Trophoblast cell (in vitro differentiated cells and primary cell): ENCODE measurements at regions not wholly inside any gene's neighbourhood (a gene's known extent, or its start where the extent isn't known, plus 50 kb on each side); places are given as distances from the start of the nearest gene placed in this dataset.

Experiments used
- DNase-seq, 2 donors: peaks; one replicate each; pipeline ENCODE4 v3.0.0-alpha.2; 2016
- H2AFZ ChIP-seq: 2 replicates; pipeline ENCODE4 v1.6.1; 2013; ENCODE audit warnings: low read length, moderate library complexity, mild to moderate bottlenecking; ENCODE audit not compliant: insufficient read depth, poor library complexity
- H2AK5ac ChIP-seq: 2 replicates; pipeline ENCODE4 v1.6.1; 2013; ENCODE audit warnings: mild to moderate bottlenecking, low read length
- H2BK120ac ChIP-seq: 2 replicates; pipeline ENCODE4 v1.6.1; 2013; ENCODE audit warnings: low read length, mild to moderate bottlenecking, moderate library complexity; ENCODE audit not compliant: insufficient read depth, poor library complexity
- H2BK12ac ChIP-seq: 2 replicates; pipeline ENCODE4 v1.6.1; 2013; ENCODE audit warnings: mild to moderate bottlenecking, low read length, moderate library complexity
- H2BK5ac ChIP-seq: 2 replicates; pipeline ENCODE4 v1.6.1; 2013; ENCODE audit warnings: low read length, low read depth, moderate library complexity, mild to moderate bottlenecking; ENCODE audit not compliant: poor library complexity
- H3K14ac ChIP-seq: 2 replicates; pipeline ENCODE4 v1.6.1; 2013; ENCODE audit warnings: mild to moderate bottlenecking, low read length
- H3K18ac ChIP-seq: 2 replicates; pipeline ENCODE4 v1.6.1; 2013; ENCODE audit warnings: mild to moderate bottlenecking, low read length
- H3K23ac ChIP-seq: 2 replicates; pipeline ENCODE4 v1.6.1; 2013; ENCODE audit warnings: low read length
- H3K27ac ChIP-seq: 2 replicates; pipeline ENCODE4 v1.5.1; 2013; ENCODE audit warnings: low read depth, mild to moderate bottlenecking, inconsistent platforms, low read length, moderate library complexity
- H3K27me3 ChIP-seq: 2 replicates; pipeline ENCODE4 v1.6.1; 2013; ENCODE audit warnings: inconsistent platforms, mild to moderate bottlenecking, low read length, moderate library complexity; ENCODE audit not compliant: insufficient read depth
- H3K36me3 ChIP-seq, 2 experiments: 1 replicate in 1 of 2; 2 replicates in 1 of 2; pipeline ENCODE4 v1.6.1; 2013; ENCODE audit warnings: low read length in 2 of 2, mild to moderate bottlenecking in 2 of 2, moderate library complexity in 1 of 2; ENCODE audit not compliant: insufficient read depth in 2 of 2, control insufficient read depth in 1 of 2
- H3K4ac ChIP-seq: 2 replicates; pipeline ENCODE4 v1.6.1; 2013; ENCODE audit warnings: low read depth, mild to moderate bottlenecking, low read length, moderate library complexity
- H3K4me1 ChIP-seq, 2 experiments: 1 replicate in 1 of 2; 2 replicates in 1 of 2; pipeline ENCODE4 v1.6.1; 2013; ENCODE audit warnings: low read length in 2 of 2, mild to moderate bottlenecking in 2 of 2, moderate library complexity in 1 of 2; ENCODE audit not compliant: insufficient read depth in 2 of 2, control insufficient read depth in 1 of 2
- H3K4me2 ChIP-seq: 2 replicates; pipeline ENCODE4 v1.6.1; 2013; ENCODE audit warnings: inconsistent platforms, mild to moderate bottlenecking, low read length, moderate library complexity
- H3K4me3 ChIP-seq: 2 replicates; pipeline ENCODE4 v1.5.1; 2013; ENCODE audit warnings: mild to moderate bottlenecking, low read depth, low read length, inconsistent platforms
- H3K79me1 ChIP-seq: one replicate; pipeline ENCODE4 v1.6.1; 2013; ENCODE audit warnings: low read length
- H3K79me2 ChIP-seq: 2 replicates; pipeline ENCODE4 v1.6.1; 2013; ENCODE audit warnings: low read length, mild to moderate bottlenecking; ENCODE audit not compliant: control insufficient read depth, insufficient read depth, poor library complexity
- H3K9ac ChIP-seq: 2 replicates; pipeline ENCODE4 v1.6.1; 2013; ENCODE audit warnings: mild to moderate bottlenecking, low read length
- H3K9me3 ChIP-seq: 2 replicates; pipeline ENCODE4 v1.6.1; 2013; ENCODE audit warnings: low read depth, mild to moderate bottlenecking, control low read depth, inconsistent platforms, low read length; ENCODE audit not compliant: insufficient read depth
- H4K12ac ChIP-seq: 2 replicates; pipeline ENCODE4 v1.6.1; 2013; ENCODE audit warnings: low read depth, mild to moderate bottlenecking, low read length, moderate library complexity
- H4K8ac ChIP-seq: 2 replicates; pipeline ENCODE4 v1.6.1; 2013; ENCODE audit warnings: low read depth, mild to moderate bottlenecking, low read length, moderate library complexity
- H4K91ac ChIP-seq: one replicate; pipeline ENCODE4 v1.6.1; 2013; ENCODE audit warnings: low read depth, mild to moderate bottlenecking, low read length, moderate library complexity
- WGBS: extraction: QIAGEN DNeasy Blood & Tissue Kit; methylation state at CpG from one replicate; pipeline ENCODE4 v1.1.7; 2013; ENCODE audit warnings: missing lambda C conversion rate; ENCODE audit not compliant: insufficient read length, insufficient coverage; ENCODE audit errors: extremely low coverage; 5-methylcytosine and 5-hydroxymethylcytosine counted together

DNA sequence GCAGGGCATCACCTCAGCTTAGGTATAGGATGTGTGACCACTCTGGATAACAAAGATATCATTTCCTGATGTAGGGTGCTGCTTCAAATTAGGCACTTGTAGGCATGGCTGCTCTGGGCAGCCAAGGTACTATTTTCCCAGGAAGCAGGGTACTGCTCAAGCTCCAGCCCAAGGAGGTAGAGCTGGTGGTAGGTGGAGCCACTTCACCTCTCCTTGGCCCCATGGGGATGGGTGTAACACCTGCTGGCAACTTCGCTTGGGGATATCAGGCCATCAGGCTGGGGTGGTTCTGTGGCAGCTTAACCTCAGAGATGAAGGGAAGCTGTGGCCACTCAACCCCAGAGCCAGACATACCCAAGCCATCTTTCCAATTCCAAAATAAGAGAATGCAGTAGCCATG is 147.1 kb upstream of the IGF1R start:
- Histone ChIP-seq H2BK12ac (no peak overlapping the region), H4K91ac (no peak overlapping the region), H3K4me3 (no peak overlapping the region)

DNA sequence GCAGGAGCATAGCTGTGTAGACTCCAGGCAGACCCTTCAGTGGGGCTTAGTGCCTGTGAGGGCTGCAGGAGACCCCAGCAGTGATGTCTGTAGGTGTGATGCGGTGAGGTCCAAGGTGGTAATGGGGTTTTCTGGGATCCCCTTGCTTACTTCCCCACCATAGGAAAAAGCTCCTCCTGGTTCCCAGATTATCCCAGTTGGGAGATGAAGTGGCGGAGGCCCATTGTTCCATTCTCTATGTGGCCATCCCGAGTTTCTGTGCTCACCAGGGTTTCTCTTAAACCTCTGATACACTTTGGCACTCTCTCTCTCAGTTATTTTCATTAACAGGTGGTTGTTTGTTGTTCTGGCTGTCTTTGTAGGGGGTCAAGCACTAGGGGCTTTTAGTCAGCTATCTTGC is 146.7 kb upstream of the IGF1R start:
- H3K9ac ChIP-seq: no peak overlapping the region
- H3K4me3 ChIP-seq: no peak overlapping the region
- H3K79me1 ChIP-seq: no peaks in the 10 kb centered on the region
- H3K14ac ChIP-seq: no peak overlapping the region
- no peaks in the 10 kb centered on the region for H3K4me1 ChIP-seq
- no peaks in the 10 kb centered on the region for H3K79me2 ChIP-seq
- no peak overlapping the region for H3K27ac ChIP-seq
- no peak overlapping the region for H3K4ac ChIP-seq
- H4K91ac ChIP-seq: no peak overlapping the region
- no peak overlapping the region for H3K23ac ChIP-seq
- no peak overlapping the region for H2BK5ac ChIP-seq
- no peaks in the 10 kb centered on the region for H3K9me3 ChIP-seq
- H2AFZ ChIP-seq: no peak overlapping the region
- no peak overlapping the region for H2BK120ac ChIP-seq
- H3K27me3 ChIP-seq: no peaks in the 10 kb centered on the region
- H3K36me3 ChIP-seq: no peaks in the 10 kb centered on the region
- H3K4me2 ChIP-seq: no peak overlapping the region
- no peak overlapping the region for H3K18ac ChIP-seq
- no peak overlapping the region for H2BK12ac ChIP-seq
- H4K8ac ChIP-seq: no peak overlapping the region
- DNase-seq: no peak
- H4K12ac ChIP-seq: no peak overlapping the region
- WGBS: no CpG with 5 or more reads among the region's 3 CpGs
- no peak overlapping the region for H2AK5ac ChIP-seq

More for the DNA sequence above, 147.1 kb upstream of the IGF1R start:
- no peak overlapping the region for H3K4me2 ChIP-seq
- no peak overlapping the region for H4K8ac ChIP-seq
- H3K27me3 ChIP-seq: no peaks in the 10 kb centered on the region
- H3K79me2 ChIP-seq: no peaks in the 10 kb centered on the region
- no peaks in the 10 kb centered on the region for H3K79me1 ChIP-seq
- no peak overlapping the region for H3K4ac ChIP-seq
- H3K4me1 ChIP-seq: no peaks in the 10 kb centered on the region
- no peaks in the 10 kb centered on the region for H3K36me3 ChIP-seq
- H3K9ac ChIP-seq: no peak overlapping the region
- no peak overlapping the region for H2BK120ac ChIP-seq
- H3K27ac ChIP-seq: no peak overlapping the region
- H3K18ac ChIP-seq: no peak overlapping the region
- no peak overlapping the region for H2AFZ ChIP-seq
- no peak overlapping the region for H4K12ac ChIP-seq
- DNase-seq: no peak
- H2BK5ac ChIP-seq: no peak overlapping the region
- H2AK5ac ChIP-seq: no peak overlapping the region
- H3K14ac ChIP-seq: no peak overlapping the region
- H3K9me3 ChIP-seq: no peaks in the 10 kb centered on the region
- no peak overlapping the region for H3K23ac ChIP-seq
- WGBS: no CpG with 5 or more reads among the region's 1 CpG

DNA sequence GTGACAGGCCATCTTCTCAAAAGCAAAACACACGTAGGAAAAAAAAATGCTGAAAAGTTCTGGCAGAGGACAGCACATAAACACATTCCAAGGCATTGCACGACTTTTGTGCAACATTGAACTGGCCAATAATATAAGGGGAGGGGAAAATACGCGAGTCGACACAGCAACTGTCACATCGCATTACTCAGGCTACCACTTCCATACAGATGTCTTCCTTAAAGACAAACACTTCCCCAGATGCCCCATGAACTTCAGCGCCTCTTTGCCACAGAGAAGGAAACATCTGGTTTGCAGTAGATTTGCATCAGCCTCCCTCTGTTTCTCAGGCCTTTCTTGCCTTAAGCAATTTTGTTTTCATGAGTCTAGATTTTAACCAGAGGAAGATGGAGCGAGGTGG is 144.4 kb upstream of the IGF1R start:
- peak in 1 of 2 donors; percentile 10 for DNase-seq
- no peaks in the 10 kb centered on the region for H3K4me1 ChIP-seq
- H2AFZ ChIP-seq: no peak overlapping the region
- H4K12ac ChIP-seq: no peak overlapping the region
- no peak overlapping the region for H3K27ac ChIP-seq
- H4K91ac ChIP-seq: no peak overlapping the region
- H2BK120ac ChIP-seq: no peak overlapping the region
- H3K27me3 ChIP-seq: no peaks in the 10 kb centered on the region
- no peaks in the 10 kb centered on the region for H3K79me1 ChIP-seq
- H3K36me3 ChIP-seq: no peaks in the 10 kb centered on the region
- WGBS: no CpG with 5 or more reads among the region's 8 CpGs
- no peak overlapping the region for H2BK12ac ChIP-seq
- no peak overlapping the region for H3K9ac ChIP-seq
- H2AK5ac ChIP-seq: no peak overlapping the region
- H3K23ac ChIP-seq: no peak overlapping the region
- no peak overlapping the region for H2BK5ac ChIP-seq
- no peaks in the 10 kb centered on the region for H3K79me2 ChIP-seq
- H3K9me3 ChIP-seq: no peaks in the 10 kb centered on the region
- no peak overlapping the region for H3K4me2 ChIP-seq
- no peak overlapping the region for H3K18ac ChIP-seq
- H3K4ac ChIP-seq: no peak overlapping the region
- H3K14ac ChIP-seq: no peak overlapping the region
- no peak overlapping the region for H3K4me3 ChIP-seq
- no peak overlapping the region for H4K8ac ChIP-seq

DNA sequence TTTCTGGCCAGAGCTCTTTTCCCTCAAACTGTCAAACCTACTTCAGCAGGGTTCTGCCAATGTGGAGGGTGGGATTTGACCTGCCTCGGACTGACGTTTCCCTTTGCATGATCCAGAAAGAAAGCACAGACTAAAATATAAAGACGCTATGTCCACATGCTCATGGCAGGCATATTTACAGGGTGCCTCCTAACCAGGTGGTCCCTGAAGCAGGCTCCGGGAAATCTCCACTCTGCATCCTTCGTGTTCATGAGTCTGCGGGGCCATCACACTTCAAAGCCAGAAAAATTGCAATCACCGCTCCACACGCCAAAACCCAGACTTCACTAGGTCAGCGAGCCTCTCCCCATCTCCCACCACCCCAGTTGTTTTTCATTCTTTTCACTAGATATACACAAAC is 143.3 kb upstream of the IGF1R start:
- no peaks in the 10 kb centered on the region for H3K79me2 ChIP-seq
- no peak overlapping the region for H4K91ac ChIP-seq
- H3K27me3 ChIP-seq: no peaks in the 10 kb centered on the region
- no peak overlapping the region for H3K9ac ChIP-seq
- no peak overlapping the region for H2AK5ac ChIP-seq
- no CpG with 5 or more reads among the region's 9 CpGs for WGBS
- no peak overlapping the region for H4K12ac ChIP-seq
- H3K79me1 ChIP-seq: no peaks in the 10 kb centered on the region
- no peak overlapping the region for H2BK120ac ChIP-seq
- H3K18ac ChIP-seq: no peak overlapping the region
- H3K36me3 ChIP-seq: no peaks in the 10 kb centered on the region
- no peak overlapping the region for H3K4ac ChIP-seq
- H3K9me3 ChIP-seq: no peaks in the 10 kb centered on the region
- no peaks in the 10 kb centered on the region for H3K4me1 ChIP-seq
- no peak overlapping the region for H3K23ac ChIP-seq
- no peak for DNase-seq
- no peak overlapping the region for H4K8ac ChIP-seq
- H3K27ac ChIP-seq: no peak overlapping the region
- H3K4me2 ChIP-seq: no peak overlapping the region
- H2BK5ac ChIP-seq: no peak overlapping the region
- no peak overlapping the region for H2BK12ac ChIP-seq
- no peak overlapping the region for H3K4me3 ChIP-seq
- H3K14ac ChIP-seq: no peak overlapping the region
- no peak overlapping the region for H2AFZ ChIP-seq
